ENCODE measurements at regions not wholly inside any gene's neighbourhood (a gene's known extent, or its start where the extent isn't known, plus 50 kb on each side); places are given as distances from the start of the nearest gene placed in this dataset.

DNA sequence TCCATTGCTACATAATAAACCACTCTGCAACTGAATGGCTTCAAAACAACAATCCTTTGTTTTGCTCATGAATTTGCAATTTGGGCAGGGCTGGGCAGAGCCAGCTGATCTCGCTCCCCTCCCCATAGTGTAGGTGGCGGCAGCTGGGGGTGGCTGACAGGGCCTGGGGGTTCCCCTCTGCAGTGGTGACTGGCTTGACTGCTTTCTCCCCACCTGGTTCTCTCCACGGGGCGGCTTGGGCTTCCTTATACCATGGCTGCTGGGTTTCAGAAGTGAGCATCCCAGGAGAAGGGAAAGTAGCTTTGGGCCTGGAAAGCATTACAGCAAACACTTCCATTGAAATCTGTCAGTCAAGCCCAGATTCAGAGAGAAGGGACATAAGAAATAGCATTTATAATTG, 129.7 kb upstream of the ZBTB40 start:
- Histone ChIP-seq H2BK15ac (ENCODE audit: low read depth, poor library complexity, severe bottlenecking) (no peak overlapping the region), H3K36me3 (ENCODE audit: control insufficient read depth in 1 of 2, insufficient read depth in 2 of 2, low read depth in 1 of 2, low read length in 2 of 2) (no peaks in the 10 kb centered on the region), H3K4me2 (ENCODE audit: low read length, poor library complexity, severe bottlenecking) (no peak overlapping the region), H3K4me3 (ENCODE audit: insufficient read depth in 1 of 2, low read depth in 1 of 2, low read length in 2 of 2) (no peak overlapping the region), H4K91ac (ENCODE audit: low read length) (no peak overlapping the region), H3K4me1 (ENCODE audit: control insufficient read depth, insufficient read depth, low read depth, low read length) (peaks cover 2% of the 10 kb centered on the region), H3K79me1 (replicated peaks; ENCODE audit: low read length, poor library complexity, severe bottlenecking) (no peaks in the 10 kb centered on the region), H2BK120ac (ENCODE audit: low read depth, low read length) (no peak overlapping the region), H2BK5ac (ENCODE audit: low read depth, low read length, poor library complexity, severe bottlenecking) (no peak overlapping the region), H4K8ac (ENCODE audit: low read length) (no peak overlapping the region), H3K27me3 (ENCODE audit: control insufficient read depth in 1 of 2, insufficient read depth in 1 of 2, low read length in 2 of 2) (peaks cover 56 to 58% of the 10 kb centered on the region in 2 experiments), H3K23ac (ENCODE audit: low read length in 2 of 2) (no peak overlapping the region), H2AK5ac (ENCODE audit: low read length, severe bottlenecking) (no peak overlapping the region), H2BK12ac (ENCODE audit: low read length in 2 of 2) (no peak overlapping the region), H2AFZ (ENCODE audit: low read depth, low read length) (no peak overlapping the region), H3K14ac (ENCODE audit: low read length in 2 of 2) (no peak overlapping the region), H3K9me3 (ENCODE audit: control insufficient read depth, low read length) (peaks cover 3% of the 10 kb centered on the region), H3K27ac (ENCODE audit: low read length, poor library complexity, severe bottlenecking) (no peak overlapping the region), H3K18ac (ENCODE audit: low read depth in 1 of 2, low read length in 2 of 2) (no peak overlapping the region), H3K4ac (ENCODE audit: low read depth in 1 of 2, low read length in 2 of 2) (no peak overlapping the region), H3K9ac (ENCODE audit: low read length) (no peak overlapping the region)
- DNase-seq = no peak
- 83% methylated on average over 4 of the region's 4 CpGs for WGBS

DNA sequence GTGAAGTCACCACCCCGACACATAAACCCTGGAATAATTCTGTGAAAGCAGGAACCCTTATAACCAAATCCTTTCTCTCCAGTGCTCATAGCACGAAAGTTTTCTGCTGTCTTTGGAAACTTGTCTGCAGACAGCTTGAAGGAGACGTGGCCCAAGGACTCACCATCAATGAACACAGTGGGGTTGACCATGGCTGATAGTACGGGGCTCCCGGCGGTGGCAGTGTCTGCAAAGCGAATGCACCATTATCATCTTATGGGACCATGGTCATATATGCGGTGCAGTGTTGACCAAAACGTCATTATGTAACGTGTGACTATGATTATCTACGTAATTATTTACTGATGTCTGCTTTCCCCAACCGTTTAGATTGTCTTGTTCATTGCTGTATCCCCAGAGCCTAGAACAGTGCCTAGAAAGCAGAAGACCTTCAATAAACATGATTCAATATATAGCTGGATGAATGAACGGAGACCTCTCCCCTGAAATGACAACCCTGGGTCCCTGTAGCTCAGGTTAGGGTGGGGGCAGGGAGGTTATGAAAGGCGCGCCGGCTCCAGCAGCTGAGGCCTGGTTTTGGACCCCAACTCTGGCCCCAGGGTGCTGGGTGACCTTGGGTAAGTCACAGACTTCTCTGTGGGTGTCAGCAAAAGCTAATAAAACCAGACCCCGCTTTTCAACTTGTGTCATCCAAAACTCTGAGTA, 128.4 kb upstream of the ZBTB40 start:
- Histone ChIP-seq H4K91ac (ENCODE audit: low read length) (no peak overlapping the region), H3K4ac (ENCODE audit: low read depth in 1 of 2, low read length in 2 of 2) (no peak overlapping the region), H2AK5ac (ENCODE audit: low read length, severe bottlenecking) (no peak overlapping the region), H3K23ac (ENCODE audit: low read length in 2 of 2) (no peak overlapping the region), H3K18ac (ENCODE audit: low read depth in 1 of 2, low read length in 2 of 2) (no peak overlapping the region), H3K79me1 (replicated peaks; ENCODE audit: low read length, poor library complexity, severe bottlenecking) (no peaks in the 10 kb centered on the region), H2BK120ac (ENCODE audit: low read depth, low read length) (no peak overlapping the region), H3K4me3 (ENCODE audit: insufficient read depth in 1 of 2, low read depth in 1 of 2, low read length in 2 of 2) (no peak overlapping the region), H2AFZ (ENCODE audit: low read depth, low read length) (no peak overlapping the region), H3K36me3 (ENCODE audit: control insufficient read depth in 1 of 2, insufficient read depth in 2 of 2, low read depth in 1 of 2, low read length in 2 of 2) (no peaks in the 10 kb centered on the region), H3K9me3 (ENCODE audit: control insufficient read depth, low read length) (peaks cover 3% of the 10 kb centered on the region), H2BK5ac (ENCODE audit: low read depth, low read length, poor library complexity, severe bottlenecking) (no peak overlapping the region), H3K14ac (ENCODE audit: low read length in 2 of 2) (no peak overlapping the region), H2BK12ac (ENCODE audit: low read length in 2 of 2) (no peak overlapping the region), H2BK15ac (ENCODE audit: low read depth, poor library complexity, severe bottlenecking) (no peak overlapping the region), H3K4me2 (ENCODE audit: low read length, poor library complexity, severe bottlenecking) (no peak overlapping the region), H3K9ac (ENCODE audit: low read length) (no peak overlapping the region), H4K8ac (ENCODE audit: low read length) (no peak overlapping the region), H3K27me3 (ENCODE audit: control insufficient read depth in 1 of 2, insufficient read depth in 1 of 2, low read length in 2 of 2) (peaks cover 50 to 55% of the 10 kb centered on the region in 2 experiments), H3K4me1 (ENCODE audit: control insufficient read depth, insufficient read depth, low read depth, low read length) (peaks cover 2% of the 10 kb centered on the region), H3K27ac (ENCODE audit: low read length, poor library complexity, severe bottlenecking) (no peak overlapping the region)
- DNase-seq = no peak
- 93% methylated on average over 17 of the region's 17 CpGs for WGBS

GRCh38 chr1:22323846-22324504, 127.7 kb upstream of the ZBTB40 start:
- H3K79me1 ChIP-seq (replicated peaks; ENCODE audit: low read length, poor library complexity, severe bottlenecking) = no peaks in the 10 kb centered on the region
- H3K18ac ChIP-seq (ENCODE audit: low read depth in 1 of 2, low read length in 2 of 2) = no peak overlapping the region
- no peak overlapping the region for H2BK120ac ChIP-seq (ENCODE audit: low read depth, low read length)
- DNase-seq = no peak
- H3K4me3 ChIP-seq (ENCODE audit: insufficient read depth in 1 of 2, low read depth in 1 of 2, low read length in 2 of 2) = no peak overlapping the region
- H3K27ac ChIP-seq (ENCODE audit: low read length, poor library complexity, severe bottlenecking) = no peak overlapping the region
- peaks cover 3% of the 10 kb centered on the region for H3K9me3 ChIP-seq (ENCODE audit: control insufficient read depth, low read length)
- no peak overlapping the region for H2AFZ ChIP-seq (ENCODE audit: low read depth, low read length)
- H3K4ac ChIP-seq (ENCODE audit: low read depth in 1 of 2, low read length in 2 of 2) = no peak overlapping the region
- 84% methylated on average over 10 of the region's 11 CpGs for WGBS
- no peak overlapping the region for H2BK5ac ChIP-seq (ENCODE audit: low read depth, low read length, poor library complexity, severe bottlenecking)
- peaks cover 49 to 54% of the 10 kb centered on the region in 2 experiments for H3K27me3 ChIP-seq (ENCODE audit: control insufficient read depth in 1 of 2, insufficient read depth in 1 of 2, low read length in 2 of 2)
- no peak overlapping the region for H3K23ac ChIP-seq (ENCODE audit: low read length in 2 of 2)
- no peak overlapping the region for H4K8ac ChIP-seq (ENCODE audit: low read length)
- H3K9ac ChIP-seq (ENCODE audit: low read length) = no peak overlapping the region
- no peak overlapping the region for H4K91ac ChIP-seq (ENCODE audit: low read length)
- H3K14ac ChIP-seq (ENCODE audit: low read length in 2 of 2) = no peak overlapping the region
- no peaks in the 10 kb centered on the region for H3K36me3 ChIP-seq (ENCODE audit: control insufficient read depth in 1 of 2, insufficient read depth in 2 of 2, low read depth in 1 of 2, low read length in 2 of 2)
- no peak overlapping the region for H2AK5ac ChIP-seq (ENCODE audit: low read length, severe bottlenecking)
- H3K4me1 ChIP-seq (ENCODE audit: control insufficient read depth, insufficient read depth, low read depth, low read length) = no peaks in the 10 kb centered on the region
- no peak overlapping the region for H2BK15ac ChIP-seq (ENCODE audit: low read depth, poor library complexity, severe bottlenecking)
- no peak overlapping the region for H2BK12ac ChIP-seq (ENCODE audit: low read length in 2 of 2)
- H3K4me2 ChIP-seq (ENCODE audit: low read length, poor library complexity, severe bottlenecking) = no peak overlapping the region

DNA sequence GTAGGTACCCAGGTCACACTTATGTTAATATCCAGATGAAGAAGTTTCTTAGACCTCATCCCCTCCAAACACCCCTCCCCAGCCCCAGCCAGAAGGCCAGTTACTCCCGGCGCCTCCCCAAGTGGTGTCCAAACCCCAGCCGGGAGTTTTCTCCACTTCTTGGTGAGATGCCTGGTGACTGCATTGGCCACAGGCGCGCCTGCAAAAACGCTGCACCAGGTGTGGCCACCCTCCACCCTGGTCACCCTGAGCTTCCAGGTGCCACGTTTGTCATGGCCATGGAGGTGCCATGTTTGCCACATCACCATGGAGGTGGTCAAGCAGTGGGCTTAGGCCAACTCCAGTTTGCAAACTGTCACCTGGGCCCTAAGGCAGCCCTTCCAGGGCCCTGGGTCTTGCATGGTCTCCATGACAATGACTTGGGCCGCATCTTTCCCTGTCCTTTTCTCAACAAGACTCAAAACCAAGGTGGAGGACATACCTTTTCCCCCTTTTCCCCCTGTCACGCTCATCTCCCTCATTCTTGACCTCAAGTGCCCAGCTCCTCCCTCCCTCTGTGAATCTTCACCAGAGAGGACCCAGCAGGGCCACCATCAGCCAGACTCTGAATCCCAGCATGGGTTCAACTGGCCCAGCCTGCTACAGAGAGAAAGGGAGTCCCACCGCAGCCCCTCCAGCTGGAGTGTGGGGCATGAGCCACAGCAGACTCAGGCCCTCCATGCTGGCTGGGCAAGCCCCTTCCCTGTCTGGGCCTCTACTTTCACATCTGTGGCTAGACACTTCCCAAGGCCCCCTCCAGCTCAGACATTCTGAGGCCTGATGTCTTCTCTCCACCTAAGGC, 125.9 kb upstream of the ZBTB40 start:
- Histone ChIP-seq H2BK120ac (ENCODE audit: low read depth, low read length) (no peak overlapping the region), H2BK15ac (ENCODE audit: low read depth, poor library complexity, severe bottlenecking) (no peak overlapping the region), H3K27ac (ENCODE audit: low read length, poor library complexity, severe bottlenecking) (no peak overlapping the region), H3K27me3 (ENCODE audit: control insufficient read depth in 1 of 2, insufficient read depth in 1 of 2, low read length in 2 of 2) (peaks cover 49 to 58% of the 10 kb centered on the region in 2 experiments), H2AK5ac (ENCODE audit: low read length, severe bottlenecking) (no peak overlapping the region), H2BK12ac (ENCODE audit: low read length in 2 of 2) (no peak overlapping the region), H3K4ac (ENCODE audit: low read depth in 1 of 2, low read length in 2 of 2) (peak overlapping the region in 1 of 2 experiments; percentile 28), H2AFZ (ENCODE audit: low read depth, low read length) (no peak overlapping the region), H3K9me3 (ENCODE audit: control insufficient read depth, low read length) (peaks cover 3% of the 10 kb centered on the region), H3K36me3 (ENCODE audit: control insufficient read depth in 1 of 2, insufficient read depth in 2 of 2, low read depth in 1 of 2, low read length in 2 of 2) (no peaks in the 10 kb centered on the region), H3K9ac (ENCODE audit: low read length) (no peak overlapping the region), H3K4me3 (ENCODE audit: insufficient read depth in 1 of 2, low read depth in 1 of 2, low read length in 2 of 2) (no peak overlapping the region), H3K23ac (ENCODE audit: low read length in 2 of 2) (no peak overlapping the region), H2BK5ac (ENCODE audit: low read depth, low read length, poor library complexity, severe bottlenecking) (no peak overlapping the region), H3K79me1 (replicated peaks; ENCODE audit: low read length, poor library complexity, severe bottlenecking) (no peaks in the 10 kb centered on the region), H3K18ac (ENCODE audit: low read depth in 1 of 2, low read length in 2 of 2) (no peak overlapping the region), H4K91ac (ENCODE audit: low read length) (no peak overlapping the region), H3K4me1 (ENCODE audit: control insufficient read depth, insufficient read depth, low read depth, low read length) (no peaks in the 10 kb centered on the region), H4K8ac (ENCODE audit: low read length) (no peak overlapping the region), H3K14ac (ENCODE audit: low read length in 2 of 2) (no peak overlapping the region), H3K4me2 (ENCODE audit: low read length, poor library complexity, severe bottlenecking) (no peak overlapping the region)
- DNase-seq = no peak
- WGBS = 92% methylated on average over 10 of the region's 10 CpGs

Data from mesenchymal stem cell (in vitro differentiated cells and primary cell).